ENCODE measurements at regions not wholly inside any gene's neighbourhood (a gene's known extent, or its start where the extent isn't known, plus 50 kb on each side); places are given as distances from the start of the nearest gene placed in this dataset.
"Not testable (repeated sequence)": the region's sequence is repeated elsewhere in the genome, so short reads cannot be mapped to it uniquely, and the experiment has no call there.

DNA sequence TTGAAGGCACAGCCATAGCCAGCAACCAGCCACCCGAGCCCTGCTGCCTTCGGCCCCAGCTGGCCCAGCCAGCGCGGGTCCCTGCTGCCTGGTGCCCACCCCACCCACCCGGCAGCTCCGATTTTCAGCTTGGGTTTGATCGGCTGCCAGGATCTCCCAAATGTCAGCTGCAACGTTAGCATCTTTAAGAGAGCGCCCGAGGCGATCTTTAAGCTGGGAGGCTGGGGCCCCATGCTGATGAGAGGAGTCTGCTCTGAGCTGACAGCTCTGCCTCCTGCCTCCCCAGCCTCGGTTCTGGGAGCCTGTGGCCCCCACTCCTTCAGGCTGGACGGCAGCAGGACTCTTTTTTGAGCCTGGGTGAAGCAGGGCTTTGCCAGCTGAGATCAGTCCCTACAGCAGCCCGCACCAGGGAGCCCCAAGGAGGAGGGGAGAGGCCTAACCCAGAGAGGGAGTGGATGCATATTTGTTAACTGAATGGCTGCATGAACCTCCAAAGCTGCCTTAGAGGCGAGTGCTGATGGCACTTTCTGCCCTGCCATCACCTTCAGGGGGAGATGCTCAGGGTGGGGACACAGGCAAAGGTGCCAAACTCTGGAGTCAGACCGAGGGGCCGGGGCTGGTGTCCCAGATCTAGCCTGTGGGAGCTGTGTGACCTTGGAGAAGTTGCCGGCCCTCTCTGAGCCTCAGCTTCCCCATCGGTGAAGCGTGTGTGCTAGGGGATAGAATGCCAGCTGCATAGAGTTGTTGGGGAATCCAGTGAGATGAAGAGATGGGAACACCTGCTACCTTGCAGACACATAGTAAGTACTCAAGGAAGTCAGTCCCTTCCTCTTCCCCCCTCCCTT, 165.5 kb downstream of the C9orf50 start:
- H3K36me3 Mint-ChIP-seq, result no peaks in the 10 kb centered on the region
- H3K27ac Mint-ChIP-seq, result no peak overlapping the region
- H3K4me1 Mint-ChIP-seq (ENCODE audit: low read depth), result peaks cover 44% of the 10 kb centered on the region
- H3K9me3 Mint-ChIP-seq (ENCODE audit: low read depth), result no peaks in the 10 kb centered on the region
- no peak overlapping the region for H3K4me3 Mint-ChIP-seq
- no peaks in the 10 kb centered on the region for H3K27me3 Mint-ChIP-seq

DNA sequence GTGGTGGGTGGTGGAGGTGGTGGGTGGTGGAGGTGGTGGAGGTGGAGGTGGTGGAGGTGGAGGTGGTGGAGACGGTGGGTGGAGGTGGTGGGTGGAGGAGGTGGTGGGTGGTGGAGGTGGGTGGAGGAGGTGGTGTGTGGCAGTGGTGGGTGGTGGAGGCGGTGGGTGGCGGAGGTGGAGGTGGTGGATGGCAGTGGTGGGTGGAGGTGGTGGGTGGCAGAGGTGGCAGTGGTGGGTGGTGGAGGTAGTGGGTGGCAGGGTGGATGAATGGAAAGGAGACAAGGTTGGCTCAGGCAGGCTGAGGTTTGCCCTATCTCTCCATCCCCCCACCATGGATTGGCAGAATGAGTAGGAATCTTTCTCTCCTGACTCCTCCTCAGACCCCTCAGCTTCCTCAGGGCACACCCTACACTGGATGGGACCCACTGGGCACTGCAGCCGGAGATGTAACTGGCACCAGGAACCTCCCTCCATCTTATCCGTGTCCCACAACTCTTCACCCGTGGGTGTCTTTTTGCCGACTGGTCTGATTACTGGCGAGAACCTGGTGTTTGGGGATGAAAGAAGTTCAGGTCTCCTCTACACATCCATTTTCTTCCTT, 166.3 kb downstream of the C9orf50 start:
- H3K36me3 Mint-ChIP-seq, result no peaks in the 10 kb centered on the region
- no peak overlapping the region for H3K4me3 Mint-ChIP-seq
- H3K4me1 Mint-ChIP-seq (ENCODE audit: low read depth), result peaks cover 42% of the 10 kb centered on the region
- peak overlapping the region; percentile 34 for H3K27ac Mint-ChIP-seq
- H3K27me3 Mint-ChIP-seq, result no peaks in the 10 kb centered on the region
- H3K9me3 Mint-ChIP-seq (ENCODE audit: low read depth), result no peaks in the 10 kb centered on the region

DNA sequence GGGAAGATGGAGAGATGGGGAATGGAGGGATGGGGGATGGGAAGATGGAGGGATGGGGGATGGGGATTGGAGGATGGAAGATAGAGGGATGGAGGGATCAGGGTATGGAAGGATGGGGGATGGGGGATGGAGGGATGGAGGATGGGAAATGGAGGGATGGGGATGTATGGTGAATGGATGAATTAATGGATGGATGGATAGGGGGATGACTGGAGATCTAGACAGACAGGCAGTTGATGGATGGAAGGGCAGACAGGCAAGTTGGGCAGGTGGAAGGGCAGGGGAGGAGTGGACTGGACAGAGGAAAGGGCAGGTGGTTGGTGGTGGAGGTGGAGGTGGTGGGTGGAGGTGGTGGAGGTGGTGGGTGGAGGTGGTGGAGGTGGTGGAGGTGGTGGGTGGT, 167.2 kb downstream of the C9orf50 start:
- peaks cover 38% of the 10 kb centered on the region for H3K4me1 Mint-ChIP-seq (ENCODE audit: low read depth)
- H3K36me3 Mint-ChIP-seq, result no peaks in the 10 kb centered on the region
- no peak overlapping the region for H3K27ac Mint-ChIP-seq

DNA sequence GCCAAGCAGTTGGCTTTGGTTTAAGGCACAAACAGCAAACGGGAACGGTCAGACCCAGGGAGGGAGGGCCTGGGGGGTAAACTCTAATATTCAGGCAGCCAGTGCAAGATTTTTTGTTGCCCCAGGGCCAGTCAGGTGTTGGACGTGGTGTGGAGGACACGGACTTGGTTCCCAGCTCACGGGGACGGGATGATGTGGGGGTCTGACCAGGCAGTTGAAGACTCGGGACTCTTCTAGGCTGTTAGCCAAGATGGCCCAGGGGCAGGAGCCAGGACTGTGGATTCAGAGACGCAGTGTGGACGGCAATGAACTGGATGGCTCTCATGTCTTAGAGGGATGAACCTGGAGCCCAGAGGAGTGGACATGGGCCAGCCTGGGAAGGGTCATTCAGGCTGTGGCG, 169.2 kb downstream of the C9orf50 start:
- Mint-ChIP-seq H3K27ac (peak overlapping the region; percentile 28), H3K4me3 (no peak overlapping the region), H3K27me3 (no peaks in the 10 kb centered on the region), H3K36me3 (no peaks in the 10 kb centered on the region), H3K4me1 (ENCODE audit: low read depth) (peaks cover 21% of the 10 kb centered on the region), H3K9me3 (ENCODE audit: low read depth) (no peaks in the 10 kb centered on the region)

More for the DNA sequence above, 167.2 kb downstream of the C9orf50 start:
- H3K27me3 Mint-ChIP-seq, result no peaks in the 10 kb centered on the region
- H3K4me3 Mint-ChIP-seq, result no peak overlapping the region
- H3K9me3 Mint-ChIP-seq (ENCODE audit: low read depth), result no peaks in the 10 kb centered on the region

DNA sequence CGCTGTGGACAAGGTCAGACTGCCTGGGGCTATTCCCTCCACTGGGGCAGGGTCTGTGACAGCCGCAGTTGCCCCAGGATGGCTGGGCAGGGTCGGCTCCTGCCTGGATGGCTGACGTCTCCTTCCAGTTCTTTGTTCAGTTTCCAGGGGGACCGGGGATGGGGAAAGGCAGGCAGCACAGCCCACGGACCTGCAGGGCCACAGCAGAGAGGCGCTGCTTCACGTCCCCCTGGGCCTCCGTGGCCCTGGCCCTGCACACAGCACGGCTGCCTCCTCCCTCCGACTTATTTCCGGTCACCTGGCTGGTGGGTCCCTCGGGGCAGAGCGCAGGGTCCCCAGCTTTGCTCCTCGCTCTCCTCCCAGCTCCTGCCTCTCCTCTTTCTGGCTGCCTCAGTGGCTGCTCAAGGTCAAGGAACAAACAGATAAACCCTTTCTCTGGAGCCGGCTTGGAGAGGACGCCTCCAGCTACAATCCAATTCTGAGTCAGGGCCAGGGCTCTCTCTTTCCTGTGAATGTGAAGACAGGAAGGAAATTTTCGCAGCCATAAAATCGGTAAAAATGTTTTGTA, 169.7 kb downstream of the C9orf50 start:
- H3K4me1 Mint-ChIP-seq (ENCODE audit: low read depth), result peaks cover 16% of the 10 kb centered on the region
- no peaks in the 10 kb centered on the region for H3K9me3 Mint-ChIP-seq (ENCODE audit: low read depth)
- no peaks in the 10 kb centered on the region for H3K27me3 Mint-ChIP-seq
- no peak overlapping the region for H3K4me3 Mint-ChIP-seq
- H3K27ac Mint-ChIP-seq, result no peak overlapping the region
- no peaks in the 10 kb centered on the region for H3K36me3 Mint-ChIP-seq

DNA sequence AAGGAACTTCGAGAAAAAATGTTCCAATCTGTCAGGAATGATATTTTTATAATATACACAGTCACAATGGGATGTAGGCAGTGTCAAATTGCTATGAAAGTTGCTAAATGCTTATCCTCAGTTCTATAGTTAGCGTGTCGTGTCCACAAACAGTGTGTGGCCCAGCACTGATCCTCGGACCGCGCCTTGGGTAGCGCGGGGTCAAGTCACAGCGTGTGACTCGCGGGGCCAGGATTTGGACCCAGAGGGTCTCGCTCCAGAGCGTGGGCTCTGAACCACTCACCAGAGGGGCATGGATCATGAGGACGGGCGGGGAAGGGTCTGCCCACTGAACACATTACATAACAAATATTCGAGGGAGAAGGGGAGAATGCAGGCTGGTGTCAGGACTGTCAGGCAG, 171.8 kb downstream of the C9orf50 start:
- peaks cover 4% of the 10 kb centered on the region for H3K4me1 Mint-ChIP-seq (ENCODE audit: low read depth)
- H3K9me3 Mint-ChIP-seq (ENCODE audit: low read depth), result no peaks in the 10 kb centered on the region
- H3K36me3 Mint-ChIP-seq, result no peaks in the 10 kb centered on the region
- no peaks in the 10 kb centered on the region for H3K27me3 Mint-ChIP-seq
- H3K4me3 Mint-ChIP-seq, result no peak overlapping the region
- no peak overlapping the region for H3K27ac Mint-ChIP-seq

DNA sequence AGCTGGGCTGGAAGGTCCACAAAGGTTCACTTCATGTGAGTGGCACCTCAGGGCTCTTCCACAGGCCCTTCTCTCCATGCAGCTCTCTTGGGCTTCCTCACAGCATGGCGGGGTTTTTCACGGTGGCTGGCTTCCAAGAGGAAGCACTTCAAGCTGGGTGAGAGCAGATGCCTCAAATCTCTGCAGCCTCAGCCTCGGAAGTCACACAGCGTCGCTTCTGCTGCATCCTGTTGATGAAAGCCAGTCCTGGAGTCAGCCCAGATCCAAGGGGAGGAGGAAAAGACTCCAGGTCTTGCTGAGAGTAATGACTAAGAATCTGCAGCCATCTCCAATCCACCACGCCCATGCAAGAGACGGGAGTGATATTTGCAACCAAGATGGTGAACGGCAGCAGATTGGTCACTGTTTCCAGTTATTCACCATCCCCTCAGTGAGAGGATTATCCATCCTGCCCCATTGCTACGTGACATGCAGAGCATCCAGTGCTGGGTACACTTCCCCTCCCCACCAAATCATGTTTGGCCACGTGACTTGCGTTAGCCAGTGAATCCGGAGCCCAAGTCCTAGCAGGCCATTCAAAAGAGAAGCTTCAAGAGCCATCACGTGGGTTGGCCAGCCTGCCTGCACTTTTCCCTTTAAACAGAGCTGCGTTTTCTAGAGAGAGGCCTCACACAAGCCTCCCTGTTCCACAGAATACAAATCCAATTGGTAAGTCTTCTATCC, 173.9 kb downstream of the C9orf50 start:
- Mint-ChIP-seq H3K9me3 (ENCODE audit: low read depth) (no peaks in the 10 kb centered on the region), H3K4me1 (ENCODE audit: low read depth) (peaks cover under 1% of the 10 kb centered on the region), H3K4me3 (no peak overlapping the region), H3K27ac (no peak overlapping the region), H3K27me3 (no peaks in the 10 kb centered on the region), H3K36me3 (no peaks in the 10 kb centered on the region)

DNA sequence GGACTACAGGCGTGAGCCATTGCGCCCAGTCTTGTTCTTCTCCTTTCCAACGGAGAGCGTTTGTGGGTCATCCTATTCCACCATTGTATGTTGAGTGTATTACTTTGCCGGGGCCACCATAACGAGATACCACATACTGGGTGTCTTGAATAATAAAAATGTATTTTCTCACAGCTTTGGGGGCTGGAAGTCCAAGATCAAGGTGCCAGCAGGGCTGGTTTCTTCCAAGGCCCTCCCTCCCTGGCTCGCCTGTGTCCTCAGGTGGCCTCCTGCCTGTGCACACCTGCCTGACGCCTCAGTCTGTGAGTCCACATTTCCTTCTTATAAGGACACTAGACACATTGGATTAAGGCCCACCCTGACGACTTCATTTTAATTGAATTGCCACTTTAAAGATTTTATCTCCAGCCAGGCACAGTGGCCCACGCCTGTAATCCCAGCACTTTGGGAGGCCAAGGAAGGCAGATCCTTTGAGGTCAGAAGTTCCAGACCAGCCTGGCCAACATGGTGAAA, 175.1 kb downstream of the C9orf50 start:
- Mint-ChIP-seq H3K27ac (no peak overlapping the region), H3K36me3 (no peaks in the 10 kb centered on the region), H3K27me3 (peaks cover under 1% of the 10 kb centered on the region), H3K9me3 (ENCODE audit: low read depth) (no peaks in the 10 kb centered on the region), H3K4me1 (ENCODE audit: low read depth) (peaks cover 2% of the 10 kb centered on the region), H3K4me3 (no peak overlapping the region)

DNA sequence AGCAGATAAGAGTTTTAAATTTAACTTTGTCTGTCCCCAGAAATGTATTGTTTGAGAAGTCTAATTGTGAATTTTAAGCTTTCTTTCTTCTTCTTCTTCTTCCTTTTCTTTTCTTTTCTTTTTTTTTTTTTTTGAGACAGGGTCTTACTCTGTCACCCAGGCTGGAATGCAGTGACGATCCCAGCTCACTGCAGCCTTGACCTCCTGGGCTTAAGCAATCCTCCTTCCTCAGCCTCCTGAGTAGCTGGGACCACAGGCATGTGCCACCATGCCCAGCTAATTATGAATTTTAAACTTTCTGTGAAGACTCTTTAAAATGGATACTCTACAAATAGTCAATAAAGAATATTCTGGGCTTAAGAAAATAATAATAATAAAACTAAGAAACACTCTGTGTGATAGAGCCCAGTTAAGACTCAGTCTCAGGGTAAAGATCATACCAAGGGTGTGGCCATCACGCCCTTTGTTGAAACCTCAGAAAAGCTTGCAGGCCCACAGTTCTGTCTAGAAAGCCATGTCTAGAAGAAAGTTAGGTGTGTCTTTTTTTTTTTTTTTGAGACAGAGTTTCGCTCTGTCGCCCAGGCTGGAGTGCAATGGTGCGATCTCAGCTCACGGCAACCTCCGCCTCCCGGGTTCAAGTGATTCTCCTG, 177.3 kb downstream of the C9orf50 start:
- H3K27ac Mint-ChIP-seq; H3K9me3 Mint-ChIP-seq (ENCODE audit: low read depth); H3K4me1 Mint-ChIP-seq (ENCODE audit: low read depth); H3K27me3 Mint-ChIP-seq; H3K4me3 Mint-ChIP-seq; H3K36me3 Mint-ChIP-seq: not testable (repeated sequence)

DNA sequence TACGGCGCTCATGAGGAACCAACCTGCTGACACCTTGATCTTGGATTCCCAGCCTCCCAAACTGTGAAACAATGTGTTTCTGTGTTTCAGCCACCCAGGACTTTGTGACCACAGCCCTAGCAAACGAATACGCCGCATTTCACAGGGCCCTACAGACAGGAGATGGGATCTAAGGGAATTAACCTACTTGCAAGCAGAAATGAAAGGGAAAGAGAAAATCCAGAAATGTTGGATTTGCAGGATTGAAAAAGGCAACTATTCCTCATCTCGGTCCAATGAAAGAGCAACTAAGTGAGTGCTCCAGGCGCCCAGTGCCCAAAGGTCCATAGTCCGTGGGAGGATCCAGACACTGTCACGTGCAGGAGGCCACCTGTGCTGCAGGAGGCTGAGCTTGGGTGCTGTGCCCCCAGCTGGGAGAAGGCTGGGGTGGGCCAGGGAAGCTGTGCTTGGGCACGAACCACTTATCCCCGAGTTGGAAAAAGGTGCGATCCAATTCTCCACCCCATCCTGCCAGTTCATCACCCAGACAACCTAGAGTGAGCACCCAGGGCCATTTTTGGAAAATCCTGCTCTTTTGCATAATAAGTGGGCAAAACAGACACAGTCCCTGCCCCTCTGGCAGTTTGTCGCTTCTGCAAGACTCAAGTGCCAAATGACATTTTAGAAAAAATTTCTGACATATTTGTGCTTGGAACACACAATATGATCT, 177.9 kb downstream of the C9orf50 start:
- Mint-ChIP-seq H3K4me1 (ENCODE audit: low read depth) (peaks cover 12% of the 10 kb centered on the region), H3K27me3 (peaks cover 14% of the 10 kb centered on the region), H3K27ac (no peak overlapping the region), H3K36me3 (no peaks in the 10 kb centered on the region), H3K9me3 (ENCODE audit: low read depth) (no peaks in the 10 kb centered on the region), H3K4me3 (no peak overlapping the region)

DNA sequence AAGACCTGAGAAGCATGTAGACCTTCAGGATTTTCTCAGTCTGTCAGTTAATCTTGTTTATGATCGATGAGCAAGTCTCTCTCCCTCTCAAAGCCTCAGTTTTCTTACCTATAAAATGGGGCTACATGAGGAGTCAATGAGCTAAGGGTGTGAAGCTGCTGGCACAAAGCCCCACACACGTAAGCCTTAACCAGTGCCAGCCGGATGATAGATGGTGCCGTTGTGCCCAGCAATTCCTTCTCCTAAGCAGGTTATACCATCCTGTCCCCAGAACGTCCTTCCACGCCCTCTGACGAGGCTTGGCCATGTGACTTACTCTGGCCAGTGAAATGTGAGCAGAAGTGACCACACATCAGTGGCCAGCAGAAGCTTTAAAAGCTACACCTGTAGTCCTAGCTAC, 179.0 kb downstream of the C9orf50 start:
- H3K4me1 Mint-ChIP-seq (ENCODE audit: low read depth), result peaks cover 18% of the 10 kb centered on the region
- H3K4me3 Mint-ChIP-seq, result no peak overlapping the region
- no peaks in the 10 kb centered on the region for H3K9me3 Mint-ChIP-seq (ENCODE audit: low read depth)
- no peaks in the 10 kb centered on the region for H3K36me3 Mint-ChIP-seq
- no peak overlapping the region for H3K27ac Mint-ChIP-seq
- H3K27me3 Mint-ChIP-seq, result peaks cover 14% of the 10 kb centered on the region

DNA sequence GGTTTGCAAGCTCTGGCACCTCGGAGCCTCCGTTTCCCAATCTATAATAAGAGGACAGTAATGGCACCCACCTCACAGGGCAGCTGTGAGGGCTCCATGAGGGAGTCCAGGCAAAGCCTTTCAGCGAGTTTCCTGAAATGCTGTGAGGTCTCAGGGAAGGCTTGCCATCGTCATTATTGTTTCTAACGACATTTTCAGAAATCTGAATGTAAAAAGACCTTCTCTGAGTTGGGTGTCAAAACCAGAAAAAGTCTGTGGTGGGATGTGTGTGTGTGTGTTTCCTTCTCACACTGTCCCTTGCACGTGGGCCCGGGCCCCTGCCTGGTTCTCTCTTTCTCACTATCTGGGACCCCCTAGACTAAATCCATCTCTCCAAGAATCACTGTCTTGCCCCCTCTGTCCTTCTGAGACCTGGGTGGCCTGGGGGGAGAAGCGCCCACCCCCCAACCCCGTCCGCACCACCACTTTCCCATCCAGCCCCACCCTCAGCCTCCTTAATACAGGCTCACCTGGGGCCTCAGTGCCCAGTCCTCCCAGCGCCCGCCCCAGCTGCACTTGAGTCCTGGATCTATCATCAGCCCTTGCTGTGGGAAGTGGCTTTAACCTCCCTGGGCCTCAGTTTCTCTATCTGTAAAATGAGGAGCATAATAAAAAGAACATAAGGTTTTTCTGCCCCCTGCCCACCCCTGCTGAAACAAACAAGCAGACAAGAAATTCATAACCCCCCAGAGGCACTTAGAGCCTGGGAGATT, 180.3 kb downstream of the C9orf50 start:
- peaks cover 21% of the 10 kb centered on the region for H3K4me1 Mint-ChIP-seq (ENCODE audit: low read depth)
- H3K27me3 Mint-ChIP-seq, result peaks cover 16% of the 10 kb centered on the region
- peak overlapping the region; percentile 30 for H3K4me3 Mint-ChIP-seq
- no peak overlapping the region for H3K27ac Mint-ChIP-seq
- H3K9me3 Mint-ChIP-seq (ENCODE audit: low read depth), result no peaks in the 10 kb centered on the region
- no peaks in the 10 kb centered on the region for H3K36me3 Mint-ChIP-seq

DNA sequence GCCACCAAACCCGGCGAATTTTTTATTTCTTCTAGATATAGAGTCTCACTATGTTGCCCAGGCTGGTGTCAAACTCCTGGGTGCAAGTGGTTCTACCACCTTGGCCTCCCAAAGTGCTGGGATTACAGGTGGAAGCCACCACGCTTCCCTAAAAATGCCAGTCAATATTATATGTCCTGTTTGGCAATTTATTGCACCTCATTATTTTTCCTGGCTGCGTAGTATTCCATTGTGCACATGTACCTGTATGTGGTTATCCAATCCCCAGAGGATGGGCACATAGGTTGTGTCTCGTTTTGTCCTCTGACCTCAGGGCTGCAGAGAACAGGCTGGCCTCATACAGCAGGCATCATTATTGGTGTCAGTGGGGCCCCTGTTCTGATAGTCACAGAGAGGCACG, 181.7 kb downstream of the C9orf50 start:
- peaks cover 21% of the 10 kb centered on the region for H3K4me1 Mint-ChIP-seq (ENCODE audit: low read depth)
- H3K27ac Mint-ChIP-seq, result no peak overlapping the region
- H3K4me3 Mint-ChIP-seq, result no peak overlapping the region
- peaks cover 16% of the 10 kb centered on the region for H3K27me3 Mint-ChIP-seq
- H3K9me3 Mint-ChIP-seq (ENCODE audit: low read depth), result no peaks in the 10 kb centered on the region
- no peaks in the 10 kb centered on the region for H3K36me3 Mint-ChIP-seq

All from activated naive CD8-positive, alpha-beta T cell (primary cell).